Keratinocyte (primary cell): ENCODE measurements at regions not wholly inside any gene's neighbourhood (a gene's known extent, or its start where the extent isn't known, plus 50 kb on each side); places are given as distances from the start of the nearest gene placed in this dataset.

Experiments used
- DNase-seq: peaks from one replicate; pipeline ENCODE4 v3.0.0-alpha.2; 2011; ENCODE audit warnings: low read depth, missing footprints, low spot score
- FAIRE-seq: peaks from 2 replicates; lab custom pipeline; 2011; peaks lifted over from hg19 to GRCh38; lab: Jason Lieb, UNC
- H2AFZ ChIP-seq: 2 replicates; pipeline ENCODE4 v1.6.0; 2012; ENCODE audit warnings: low read length, control low read depth, inconsistent platforms; ENCODE audit not compliant: control insufficient read depth
- H3K27ac ChIP-seq: 2 replicates; pipeline ENCODE4 v1.5.1; 2011; ENCODE audit warnings: low read length; ENCODE audit not compliant: control insufficient read depth, insufficient read depth
- H3K27me3 ChIP-seq: 3 replicates; pipeline ENCODE4 v1.6.0; 2011; ENCODE audit warnings: low read length; ENCODE audit not compliant: control insufficient read depth, insufficient read depth; ENCODE audit errors: extremely low read depth
- H3K36me3 ChIP-seq, 2 experiments: 2 replicates in 1 of 2; 3 replicates in 1 of 2; pipeline ENCODE4 v1.5.1; 2011; ENCODE audit warnings: low read length in 2 of 2, mild to moderate bottlenecking in 1 of 2; ENCODE audit not compliant: control insufficient read depth in 2 of 2, insufficient read depth in 2 of 2; ENCODE audit errors: extremely low read depth in 1 of 2
- H3K4me1 ChIP-seq: 3 replicates; pipeline ENCODE4 v1.5.1; 2011; ENCODE audit warnings: low read length; ENCODE audit not compliant: control insufficient read depth, insufficient read depth; ENCODE audit errors: extremely low read depth
- H3K4me2 ChIP-seq: 3 replicates; pipeline ENCODE4 v1.6.0; 2011; ENCODE audit warnings: low read depth, low read length; ENCODE audit not compliant: control insufficient read depth, insufficient read depth; ENCODE audit errors: extremely low read depth
- H3K4me3 ChIP-seq, 3 experiments: fragments of 200-600 bp in 1 of 3; sonication (generic) in 1 of 3; 2 replicates in 2 of 3; 3 replicates in 1 of 3; pipeline ENCODE4 v1.5.1; 2011 to 2016; ENCODE audit warnings: low read length in 3 of 3, mild to moderate bottlenecking in 3 of 3, control low read depth in 2 of 3, inconsistent platforms in 1 of 3, low read depth in 1 of 3, mixed read lengths in 1 of 3, mixed run types in 1 of 3, moderate library complexity in 1 of 3; ENCODE audit not compliant: control insufficient read depth in 2 of 3, insufficient read depth in 2 of 3; ENCODE audit errors: extremely low read depth in 1 of 3
- H3K79me2 ChIP-seq: 2 replicates; pipeline ENCODE4 v1.6.0; 2012; ENCODE audit warnings: low read length; ENCODE audit not compliant: control insufficient read depth, insufficient read depth
- H3K9ac ChIP-seq: 3 replicates; pipeline ENCODE4 v1.6.0; 2011; ENCODE audit warnings: low read length; ENCODE audit not compliant: control insufficient read depth, insufficient read depth; ENCODE audit errors: extremely low read depth
- H3K9me1 ChIP-seq: 3 replicates; pipeline ENCODE4 v1.6.0; 2011; ENCODE audit warnings: low read length; ENCODE audit not compliant: control insufficient read depth, insufficient read depth; ENCODE audit errors: extremely low read depth
- H3K9me3 ChIP-seq: 2 replicates; pipeline ENCODE4 v1.5.1; 2012; ENCODE audit warnings: low read depth, low read length; ENCODE audit not compliant: control insufficient read depth
- H4K20me1 ChIP-seq: 3 replicates; pipeline ENCODE4 v1.6.0; 2011; ENCODE audit warnings: low read length; ENCODE audit not compliant: control insufficient read depth, insufficient read depth; ENCODE audit errors: extremely low read depth
- EZH2 ChIP-seq: IDR thresholded peaks from one replicate; pipeline ENCODE4 v1.6.1; 2012; ENCODE audit warnings: inconsistent platforms, mild to moderate bottlenecking, low read length, moderate library complexity
- dilution Hi-C: fragments of 300-500 bp; cut with MboI; formaldehyde crosslinking; loops from one replicate; pipeline ENCODE4 v1.7.0; 2020; ENCODE audit warnings: low sequenced_read_pairs; ENCODE audit not compliant: extremely low pct_ligation_motif_present
- TF ChIP-seq, protein P1 (sequence below), 3 experiments: IDR thresholded peaks in 1 of 3; conservative IDR thresholded peaks in 1 of 3; optimal IDR thresholded peaks in 1 of 3; 2 replicates in 2 of 3; 3 replicates in 1 of 3; pipeline versions ENCODE3 to v1.5.1; 2011; ENCODE audit warnings: low read length in 3 of 3, mild to moderate bottlenecking in 3 of 3, moderate library complexity in 2 of 3, control low read depth in 1 of 3, inconsistent platforms in 1 of 3; ENCODE audit not compliant: insufficient read depth in 2 of 3; ENCODE audit errors: extremely low read depth in 1 of 3

- Histone ChIP-seq H3K4me2 (no peak overlapping the region), H3K9ac (no peak overlapping the region), H2AFZ (no peak overlapping the region), H3K79me2 (no peaks in the 10 kb centered on the region), H4K20me1 (no peaks in the 10 kb centered on the region), H3K27me3 (no peaks in the 10 kb centered on the region), H3K4me3 (no peak overlapping the region), H3K27ac (no peak overlapping the region), H3K9me3 (no peaks in the 10 kb centered on the region), H3K36me3 (no peaks in the 10 kb centered on the region), H3K9me1 (no peaks in the 10 kb centered on the region), H3K4me1 (no peaks in the 10 kb centered on the region)
- no peak for DNase-seq
- TF ChIP-seq, protein P1, sequence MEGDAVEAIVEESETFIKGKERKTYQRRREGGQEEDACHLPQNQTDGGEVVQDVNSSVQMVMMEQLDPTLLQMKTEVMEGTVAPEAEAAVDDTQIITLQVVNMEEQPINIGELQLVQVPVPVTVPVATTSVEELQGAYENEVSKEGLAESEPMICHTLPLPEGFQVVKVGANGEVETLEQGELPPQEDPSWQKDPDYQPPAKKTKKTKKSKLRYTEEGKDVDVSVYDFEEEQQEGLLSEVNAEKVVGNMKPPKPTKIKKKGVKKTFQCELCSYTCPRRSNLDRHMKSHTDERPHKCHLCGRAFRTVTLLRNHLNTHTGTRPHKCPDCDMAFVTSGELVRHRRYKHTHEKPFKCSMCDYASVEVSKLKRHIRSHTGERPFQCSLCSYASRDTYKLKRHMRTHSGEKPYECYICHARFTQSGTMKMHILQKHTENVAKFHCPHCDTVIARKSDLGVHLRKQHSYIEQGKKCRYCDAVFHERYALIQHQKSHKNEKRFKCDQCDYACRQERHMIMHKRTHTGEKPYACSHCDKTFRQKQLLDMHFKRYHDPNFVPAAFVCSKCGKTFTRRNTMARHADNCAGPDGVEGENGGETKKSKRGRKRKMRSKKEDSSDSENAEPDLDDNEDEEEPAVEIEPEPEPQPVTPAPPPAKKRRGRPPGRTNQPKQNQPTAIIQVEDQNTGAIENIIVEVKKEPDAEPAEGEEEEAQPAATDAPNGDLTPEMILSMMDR (optimal IDR thresholded peaks at IDR 0.05 in 1 of 3, IDR thresholded peaks at IDR 0.05 in 1 of 3, conservative IDR thresholded peaks at IDR 0.05 in 1 of 3; ENCODE audit: extremely low read depth in 1 of 3, insufficient read depth in 2 of 3, low read length in 3 of 3): no peak
- TF ChIP-seq EZH2: no peak
- no peak for FAIRE-seq
- dilution Hi-C loops: no loop called here
Observed at GRCh38 chr10:94240901-94241300, 121.8 kb downstream of the NOC3L start.

DNA sequence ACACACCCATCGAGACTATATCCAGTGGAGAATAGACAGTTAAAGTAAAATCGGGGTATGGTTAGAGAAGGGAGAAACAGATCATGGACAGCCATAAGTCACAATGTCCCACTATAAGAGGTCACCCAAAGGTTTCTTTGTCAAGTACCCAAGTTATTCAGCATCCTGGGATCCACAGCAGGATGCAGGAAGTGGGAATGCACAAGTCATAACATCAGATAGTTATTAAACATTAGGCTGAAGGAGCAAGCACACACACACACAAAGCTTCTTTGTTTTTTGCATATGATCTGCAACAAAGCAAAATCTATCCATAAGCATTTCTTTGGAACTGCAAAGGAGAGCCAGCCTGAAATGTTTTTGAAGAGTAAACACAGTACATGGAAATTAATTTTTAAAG, 111.6 kb downstream of the NOC3L start:
- FAIRE-seq (no peak), DNase-seq (no peak)
- Histone ChIP-seq H3K4me2 (no peak overlapping the region), H2AFZ (no peak overlapping the region), H3K9me3 (no peaks in the 10 kb centered on the region), H3K79me2 (no peaks in the 10 kb centered on the region), H3K4me3 (no peak overlapping the region), H3K27ac (no peak overlapping the region), H3K36me3 (no peaks in the 10 kb centered on the region), H3K27me3 (no peaks in the 10 kb centered on the region), H4K20me1 (no peaks in the 10 kb centered on the region), H3K9ac (no peak overlapping the region), H3K9me1 (no peaks in the 10 kb centered on the region), H3K4me1 (no peaks in the 10 kb centered on the region)
- dilution Hi-C loops: no loop called here
- TF ChIP-seq, protein P1 (optimal IDR thresholded peaks at IDR 0.05 in 1 of 3, IDR thresholded peaks at IDR 0.05 in 1 of 3, conservative IDR thresholded peaks at IDR 0.05 in 1 of 3; ENCODE audit: extremely low read depth in 1 of 3, insufficient read depth in 2 of 3, low read length in 3 of 3): no peak
- no peak for TF ChIP-seq EZH2
